Activated naive CD4-positive, alpha-beta T cell (primary cell): ENCODE measurements at regions not wholly inside any gene's neighbourhood (a gene's known extent, or its start where the extent isn't known, plus 50 kb on each side); places are given as distances from the start of the nearest gene placed in this dataset.

ENCODE experiments used
- DNase-seq, 4 experiments: peaks; one replicate each; lab custom pipeline; 2025; lab: John Stamatoyannopoulos, UW

DNA sequence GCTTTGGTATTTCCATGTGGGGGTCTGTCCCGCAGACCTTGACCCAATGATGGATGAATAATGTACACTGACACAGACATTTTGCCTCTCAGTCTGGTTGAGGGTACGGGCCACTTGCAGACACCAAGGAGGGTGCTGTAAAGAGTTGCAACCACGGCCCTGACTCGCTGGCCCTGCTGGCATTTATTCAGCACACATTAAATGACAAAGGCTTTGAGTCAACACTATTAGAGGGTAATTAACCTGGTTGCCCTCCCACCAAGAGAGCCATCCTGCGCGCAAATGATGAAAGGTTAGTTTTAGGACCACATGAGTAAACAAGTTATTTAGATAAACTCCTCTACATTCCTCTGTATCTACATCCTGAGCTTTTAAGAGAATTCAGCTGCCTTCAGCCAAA, 308.9 kb upstream of the MMS22L start:
- no peak for DNase-seq

GRCh38 chr6:97594844-97595243, 311.8 kb upstream of the MMS22L start:
- no peak for DNase-seq

DNA sequence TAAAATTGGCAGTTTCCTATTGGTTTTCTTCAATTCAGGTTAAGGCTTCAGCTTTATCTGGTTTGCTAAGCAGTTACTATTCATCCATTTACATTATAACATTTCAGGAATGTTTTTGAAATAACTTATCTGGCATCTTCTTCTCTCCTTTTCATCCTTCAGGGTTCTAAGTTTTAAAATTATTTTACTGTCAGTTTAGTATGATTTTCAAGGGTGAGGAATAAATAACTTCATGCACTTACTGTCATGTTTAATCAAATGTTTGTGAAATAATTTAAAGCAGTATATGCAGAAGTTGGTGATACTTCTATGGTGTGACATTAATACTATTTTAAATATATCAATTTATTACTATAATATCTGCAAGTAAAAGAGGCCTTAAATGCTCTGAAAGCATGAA, 338.1 kb upstream of the MMS22L start:
- DNase-seq: no peak

GRCh38 chr6:97626671-97627441, 343.8 kb upstream of the MMS22L start:
- no peak for DNase-seq

- DNase-seq: no peak
Observed at GRCh38 chr6:97629180-97629579, 346.2 kb upstream of the MMS22L start.

DNA sequence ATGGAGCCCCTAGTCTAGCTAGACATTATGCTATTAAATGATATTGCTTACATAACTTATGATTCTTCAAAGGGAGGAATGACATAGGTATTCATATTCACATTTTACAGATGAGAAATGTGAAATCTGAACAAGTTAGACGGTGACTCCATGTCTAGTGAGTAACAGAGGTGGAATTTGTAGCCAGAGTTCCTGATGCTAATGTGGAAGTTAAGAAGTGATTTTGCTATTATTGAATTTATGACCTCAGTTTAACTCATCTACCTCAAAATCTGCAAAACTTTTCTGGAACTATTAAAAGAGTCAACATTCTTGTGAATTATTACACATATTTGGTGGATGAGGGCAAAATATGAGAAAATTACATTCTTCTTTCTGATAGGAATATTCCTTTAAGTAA, 347.6 kb upstream of the MMS22L start:
- DNase-seq: no peak

GRCh38 chr6:97632341-97632740, 349.3 kb upstream of the MMS22L start:
- no peak for DNase-seq

- no peak for DNase-seq
Observed at GRCh38 chr6:97639702-97640101, 356.7 kb upstream of the MMS22L start.

- no peak for DNase-seq
Observed at GRCh38 chr6:97644353-97644752, 361.3 kb upstream of the MMS22L start.

DNA sequence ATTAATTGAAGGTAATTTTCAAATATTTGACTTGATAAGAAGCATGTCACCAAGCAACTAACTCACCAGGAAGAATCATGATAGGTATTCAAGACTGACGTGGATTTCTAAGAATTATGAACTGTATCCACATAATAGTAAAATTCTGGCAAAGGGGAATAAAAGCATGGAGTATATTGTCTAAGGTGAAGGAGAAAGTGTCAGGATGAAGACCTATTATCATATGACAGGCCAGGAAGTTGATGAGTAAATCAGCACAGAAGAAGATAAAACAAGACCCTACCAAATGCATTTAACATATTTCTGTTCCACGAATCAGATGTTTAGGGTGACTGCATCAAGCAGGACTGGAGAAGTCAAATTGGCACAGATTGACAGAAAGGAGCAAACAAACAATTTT, 362.7 kb upstream of the MMS22L start:
- DNase-seq: no peak

- no peak for DNase-seq
Observed at GRCh38 chr6:97653076-97653475, 370.1 kb upstream of the MMS22L start.

DNA sequence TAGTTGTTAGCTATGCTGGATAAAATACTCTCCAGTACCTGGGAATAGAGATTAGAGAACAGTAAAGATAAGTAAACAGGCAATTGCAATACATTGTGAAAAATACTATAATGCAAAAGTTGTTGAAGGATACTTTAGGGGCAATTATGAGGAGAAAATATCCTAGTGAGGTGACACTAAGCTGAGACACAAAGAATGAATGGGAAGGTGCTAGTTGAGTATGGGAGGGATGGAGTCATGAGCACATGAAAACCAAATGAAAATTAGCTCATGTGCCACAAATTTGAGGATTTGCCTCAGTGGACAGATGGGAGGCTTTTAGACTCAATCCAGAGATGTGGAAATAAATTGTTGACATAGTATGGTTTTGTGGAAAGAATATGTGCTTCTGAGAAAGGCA, 370.5 kb upstream of the MMS22L start:
- no peak for DNase-seq

DNA sequence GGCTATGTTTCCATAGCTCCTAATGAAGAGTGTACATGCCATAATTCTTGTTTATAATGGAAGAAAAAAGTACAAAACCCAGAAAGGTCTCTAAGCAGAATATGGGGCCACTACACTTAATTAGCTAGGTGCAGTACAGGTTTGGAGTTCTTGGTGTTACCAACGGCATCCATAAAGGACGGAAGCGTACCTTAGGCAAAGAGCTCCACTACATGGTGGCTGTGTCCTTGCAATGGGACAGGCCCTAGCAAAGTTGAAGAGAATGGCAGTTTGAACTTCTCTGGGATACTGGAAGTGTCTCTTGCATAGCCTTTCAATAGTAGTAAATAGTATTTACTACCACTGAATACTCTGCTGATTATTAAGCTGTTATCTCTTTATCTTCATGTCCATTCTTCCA, 371.7 kb upstream of the MMS22L start:
- no peak for DNase-seq

DNA sequence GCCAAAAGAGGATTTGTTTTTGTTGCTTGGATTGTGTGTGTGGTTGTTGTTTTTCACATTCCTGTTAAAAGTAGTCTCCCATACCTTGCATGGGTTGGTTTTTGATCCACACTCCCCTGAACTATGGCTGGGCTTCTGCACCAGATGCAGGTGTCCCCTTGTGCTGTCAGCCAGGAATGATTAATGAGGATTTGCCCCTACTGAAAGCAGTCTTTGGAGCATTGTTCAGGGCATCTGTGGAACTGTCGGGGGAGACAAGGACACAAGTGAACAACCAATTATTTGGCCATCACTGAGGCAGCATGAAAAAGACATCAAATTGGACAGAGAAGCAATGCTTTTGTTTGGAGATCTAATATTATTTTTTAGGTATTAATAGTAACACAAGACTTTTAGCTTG, 373.2 kb upstream of the MMS22L start:
- no peak for DNase-seq

DNA sequence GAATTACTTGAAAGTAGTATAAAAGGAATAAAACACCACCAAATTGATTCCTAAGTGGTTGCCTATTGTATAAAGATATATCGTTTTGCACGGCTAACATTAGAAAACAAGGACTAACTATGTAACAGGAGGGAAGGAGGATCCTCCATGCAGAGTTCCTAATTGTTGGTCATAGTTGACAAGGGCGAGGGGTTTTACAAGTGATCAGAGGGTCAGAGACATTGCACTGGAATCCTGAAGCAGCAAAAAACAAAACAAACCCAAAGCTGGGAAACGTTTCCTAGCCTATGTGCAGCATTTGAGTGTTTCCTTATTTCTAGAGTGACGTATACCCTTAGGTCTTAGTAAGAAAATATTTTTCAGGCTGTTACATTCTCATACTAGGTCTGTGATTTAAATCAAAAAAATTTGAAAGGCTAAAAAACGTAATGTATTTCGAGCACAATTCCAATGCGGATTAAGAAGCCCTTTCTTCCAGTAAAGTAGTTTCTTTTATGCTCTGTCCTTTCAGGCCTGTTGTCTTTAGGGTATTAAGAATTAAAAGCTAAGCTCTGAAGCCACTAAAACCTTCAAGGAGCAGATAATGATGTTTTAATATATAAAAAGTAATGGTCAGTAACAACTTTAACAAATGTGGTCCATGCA, 373.8 kb upstream of the MMS22L start:
- DNase-seq: no peak

DNA sequence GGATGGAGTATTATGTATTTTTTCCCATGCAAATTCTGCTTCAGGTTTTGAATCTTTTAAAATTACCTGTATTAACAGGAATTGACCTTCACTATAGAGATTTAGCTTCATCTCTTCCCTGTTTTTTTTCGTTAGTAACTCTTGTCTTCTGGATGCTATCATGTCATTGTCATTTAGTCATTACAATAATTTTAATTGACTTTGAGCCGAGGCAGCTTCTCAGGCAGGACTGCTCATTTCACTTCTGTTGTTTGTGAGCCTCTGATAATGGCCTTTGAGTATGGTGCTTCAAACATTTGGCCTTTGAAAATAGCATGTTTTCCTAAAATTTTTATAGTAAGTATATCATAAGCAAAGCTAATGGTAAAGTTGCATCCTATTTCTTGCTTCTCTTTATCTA, 375.1 kb upstream of the MMS22L start:
- no peak for DNase-seq

- DNase-seq: no peak
Observed at GRCh38 chr6:97663252-97663651, 380.2 kb upstream of the MMS22L start.

DNA sequence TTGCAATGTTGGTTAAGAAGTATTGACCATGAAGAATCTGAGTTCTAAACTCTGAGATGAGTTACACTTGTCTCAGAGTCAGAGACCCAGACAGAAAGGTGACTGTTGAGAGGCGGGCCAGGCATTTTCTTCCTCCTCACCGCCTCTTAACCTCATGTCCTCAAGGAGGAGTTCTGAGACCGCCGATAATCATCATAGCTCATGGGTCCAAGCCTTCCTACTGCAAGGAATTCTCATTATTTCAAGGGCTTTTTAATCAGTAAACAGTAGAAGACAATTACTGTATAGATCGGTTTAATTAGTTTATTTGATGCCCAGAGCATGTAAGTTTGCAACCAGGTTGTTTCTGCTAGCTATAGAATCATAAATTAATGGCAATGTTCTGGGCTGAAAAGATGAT, 382.4 kb upstream of the MMS22L start:
- DNase-seq: no peak

- DNase-seq: no peak
Observed at GRCh38 chr6:97666889-97667288, 383.9 kb upstream of the MMS22L start.

DNA sequence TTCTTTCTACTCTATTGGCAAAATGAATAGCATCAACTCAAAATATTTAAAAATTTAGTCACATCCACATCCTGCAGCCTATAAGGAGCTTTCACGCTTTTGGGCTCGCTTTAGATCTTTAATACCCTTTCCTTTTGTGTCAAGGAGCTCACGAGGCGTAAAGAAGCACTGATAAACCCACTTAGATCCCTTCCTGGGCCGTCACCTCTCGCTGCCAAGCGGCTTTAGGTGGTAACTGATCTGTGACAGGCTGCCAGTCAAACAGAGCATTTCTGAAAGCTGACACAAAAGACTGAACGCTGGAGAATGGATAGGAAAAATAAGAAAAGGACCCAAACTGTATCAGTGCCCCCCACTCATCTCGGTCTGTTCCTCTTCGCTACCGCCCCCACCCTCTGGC, 385.7 kb upstream of the MMS22L start:
- DNase-seq: no peak

- DNase-seq: no peak
Observed at GRCh38 chr6:97669191-97670031, 386.4 kb upstream of the MMS22L start.

DNA sequence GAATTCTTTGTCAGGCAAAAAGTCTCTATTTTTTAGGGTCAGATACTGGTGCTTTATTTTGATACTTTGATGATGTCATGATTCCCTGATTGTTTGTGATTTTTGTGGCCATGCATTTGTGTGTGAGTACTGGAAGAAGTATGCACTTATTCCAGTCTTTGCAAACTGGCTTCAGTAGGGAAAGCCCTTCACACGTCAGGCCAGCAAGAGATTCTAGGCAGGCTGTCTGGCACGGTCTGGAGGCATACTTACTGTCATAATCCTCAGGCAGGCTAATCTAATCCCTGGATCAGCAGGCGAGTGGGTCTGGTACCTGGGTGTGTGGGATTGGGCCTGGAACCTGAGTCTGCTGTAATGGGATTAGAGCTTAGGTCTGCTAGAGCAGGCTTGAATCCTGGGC, 391.8 kb upstream of the MMS22L start:
- no peak for DNase-seq

DNA sequence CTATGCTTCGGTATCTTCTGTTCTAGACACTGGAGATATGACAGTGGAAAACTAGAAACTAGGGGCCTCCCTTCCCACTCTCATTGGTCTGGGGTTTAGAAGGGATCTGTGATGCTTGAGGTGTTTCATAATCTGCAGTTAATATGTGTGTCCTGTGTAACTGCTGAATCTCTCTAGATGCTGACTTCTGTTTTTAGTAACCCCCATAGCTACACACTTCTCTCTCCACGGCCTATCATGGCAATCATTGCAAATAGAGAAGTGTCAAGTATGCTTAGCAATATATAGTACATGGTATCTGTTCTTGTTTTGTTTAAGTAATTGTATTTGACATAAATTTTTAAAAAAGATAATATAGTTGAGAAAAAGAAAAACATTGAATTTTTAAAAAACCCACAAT, 394.6 kb upstream of the MMS22L start:
- no peak for DNase-seq
